ENCODE measurements at regions not wholly inside any gene's neighbourhood (a gene's known extent, or its start where the extent isn't known, plus 50 kb on each side); places are given as distances from the start of the nearest gene placed in this dataset.

DNA sequence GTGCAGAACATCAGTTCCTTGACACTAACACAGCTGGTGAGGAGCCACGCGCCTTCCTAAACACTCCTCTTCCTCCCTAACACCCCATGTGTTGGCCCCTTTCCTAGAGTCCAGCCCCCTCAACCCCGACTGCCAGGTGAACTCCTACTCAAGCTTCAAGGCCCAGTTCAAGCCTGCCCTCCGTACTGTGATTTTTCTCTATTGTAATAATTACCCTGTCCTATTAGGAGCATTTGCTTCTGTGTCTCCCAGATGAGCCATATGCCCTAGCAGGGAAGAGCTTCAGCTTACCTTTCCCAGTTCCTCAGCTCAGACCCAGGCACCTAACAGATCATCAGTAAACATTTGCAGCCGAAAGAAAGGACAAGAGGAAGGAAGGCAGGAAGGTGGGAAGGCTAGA lies 130.6 kb upstream of the SALL3 start:
- no peak overlapping the region for H3K27ac ChIP-seq
- TF ChIP-seq, protein P1, sequence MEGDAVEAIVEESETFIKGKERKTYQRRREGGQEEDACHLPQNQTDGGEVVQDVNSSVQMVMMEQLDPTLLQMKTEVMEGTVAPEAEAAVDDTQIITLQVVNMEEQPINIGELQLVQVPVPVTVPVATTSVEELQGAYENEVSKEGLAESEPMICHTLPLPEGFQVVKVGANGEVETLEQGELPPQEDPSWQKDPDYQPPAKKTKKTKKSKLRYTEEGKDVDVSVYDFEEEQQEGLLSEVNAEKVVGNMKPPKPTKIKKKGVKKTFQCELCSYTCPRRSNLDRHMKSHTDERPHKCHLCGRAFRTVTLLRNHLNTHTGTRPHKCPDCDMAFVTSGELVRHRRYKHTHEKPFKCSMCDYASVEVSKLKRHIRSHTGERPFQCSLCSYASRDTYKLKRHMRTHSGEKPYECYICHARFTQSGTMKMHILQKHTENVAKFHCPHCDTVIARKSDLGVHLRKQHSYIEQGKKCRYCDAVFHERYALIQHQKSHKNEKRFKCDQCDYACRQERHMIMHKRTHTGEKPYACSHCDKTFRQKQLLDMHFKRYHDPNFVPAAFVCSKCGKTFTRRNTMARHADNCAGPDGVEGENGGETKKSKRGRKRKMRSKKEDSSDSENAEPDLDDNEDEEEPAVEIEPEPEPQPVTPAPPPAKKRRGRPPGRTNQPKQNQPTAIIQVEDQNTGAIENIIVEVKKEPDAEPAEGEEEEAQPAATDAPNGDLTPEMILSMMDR (IDR thresholded peaks at IDR 0.05): no peak
- DNase-seq (ENCODE audit: low spot score): no peak
- no peak overlapping the region for H3K4me3 ChIP-seq

DNA sequence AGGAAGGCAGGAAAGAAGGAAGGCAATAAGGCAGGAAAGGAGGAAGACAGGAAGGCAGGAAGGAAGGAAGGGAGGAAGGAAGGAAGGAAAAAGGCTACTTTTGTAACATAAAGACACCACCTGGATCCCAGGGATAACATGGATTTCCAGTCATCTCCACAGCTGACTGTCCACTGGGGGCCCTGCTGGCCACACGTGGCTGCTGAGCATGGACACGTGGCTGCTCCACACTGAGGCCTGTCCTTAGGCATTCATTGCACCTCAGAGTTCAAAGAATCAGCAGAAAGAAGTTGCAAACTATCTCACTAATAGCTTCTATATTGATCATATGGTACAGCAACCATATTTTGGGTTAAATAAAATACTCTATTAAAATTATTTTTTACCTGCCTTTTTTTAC lies 130.2 kb upstream of the SALL3 start:
- Histone ChIP-seq H3K4me3 (no peak overlapping the region), H3K27ac (no peak overlapping the region)
- TF ChIP-seq, protein P1 (IDR thresholded peaks at IDR 0.05): no peak
- DNase-seq (ENCODE audit: low spot score): no peak

DNA sequence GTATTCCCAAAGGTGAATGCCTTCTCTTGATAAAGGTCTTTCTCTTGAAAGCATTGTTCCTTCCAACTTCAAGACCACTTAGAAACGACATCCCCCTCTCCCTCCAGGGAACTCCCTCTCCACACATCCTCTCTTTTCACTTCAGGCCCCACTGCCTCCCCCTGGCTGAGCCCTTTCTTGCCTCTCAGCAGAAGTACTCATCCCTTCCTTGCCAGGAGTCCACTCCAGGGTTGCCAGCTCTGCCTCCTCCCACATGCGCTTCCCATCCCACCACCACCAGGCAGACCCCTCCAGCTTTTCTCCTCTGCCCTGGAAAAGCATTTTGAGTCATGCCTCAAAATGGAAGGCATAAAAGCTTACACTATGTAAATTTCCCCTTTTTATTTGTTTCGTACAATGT lies 126.3 kb upstream of the SALL3 start:
- H3K4me3 ChIP-seq: no peak overlapping the region
- DNase-seq (ENCODE audit: low spot score): no peak
- TF ChIP-seq, protein P1 (IDR thresholded peaks at IDR 0.05): no peak
- no peak overlapping the region for H3K27ac ChIP-seq

DNA sequence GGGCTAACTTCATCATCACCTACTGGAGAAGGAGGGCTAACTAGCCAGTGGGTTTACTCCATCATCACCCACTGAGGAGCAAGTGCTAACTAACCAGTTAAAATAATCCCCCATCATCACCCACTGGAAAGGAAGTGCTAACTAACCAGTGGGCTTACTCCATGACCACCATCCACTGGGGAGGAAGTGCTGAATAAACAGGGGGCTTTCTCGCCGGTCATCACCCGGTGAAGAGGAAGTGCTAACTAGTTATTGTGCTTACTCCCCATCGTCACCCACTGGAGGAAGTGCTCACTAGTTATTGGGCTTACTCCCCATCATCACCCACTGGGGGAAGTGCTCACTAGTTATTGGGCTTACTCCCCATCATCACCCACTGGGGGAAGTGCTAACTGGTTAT lies 124.4 kb upstream of the SALL3 start:
- no peak overlapping the region for H3K27ac ChIP-seq
- TF ChIP-seq, protein P1 (IDR thresholded peaks at IDR 0.05): no peak
- DNase-seq (ENCODE audit: low spot score): no peak
- no peak overlapping the region for H3K4me3 ChIP-seq

DNA sequence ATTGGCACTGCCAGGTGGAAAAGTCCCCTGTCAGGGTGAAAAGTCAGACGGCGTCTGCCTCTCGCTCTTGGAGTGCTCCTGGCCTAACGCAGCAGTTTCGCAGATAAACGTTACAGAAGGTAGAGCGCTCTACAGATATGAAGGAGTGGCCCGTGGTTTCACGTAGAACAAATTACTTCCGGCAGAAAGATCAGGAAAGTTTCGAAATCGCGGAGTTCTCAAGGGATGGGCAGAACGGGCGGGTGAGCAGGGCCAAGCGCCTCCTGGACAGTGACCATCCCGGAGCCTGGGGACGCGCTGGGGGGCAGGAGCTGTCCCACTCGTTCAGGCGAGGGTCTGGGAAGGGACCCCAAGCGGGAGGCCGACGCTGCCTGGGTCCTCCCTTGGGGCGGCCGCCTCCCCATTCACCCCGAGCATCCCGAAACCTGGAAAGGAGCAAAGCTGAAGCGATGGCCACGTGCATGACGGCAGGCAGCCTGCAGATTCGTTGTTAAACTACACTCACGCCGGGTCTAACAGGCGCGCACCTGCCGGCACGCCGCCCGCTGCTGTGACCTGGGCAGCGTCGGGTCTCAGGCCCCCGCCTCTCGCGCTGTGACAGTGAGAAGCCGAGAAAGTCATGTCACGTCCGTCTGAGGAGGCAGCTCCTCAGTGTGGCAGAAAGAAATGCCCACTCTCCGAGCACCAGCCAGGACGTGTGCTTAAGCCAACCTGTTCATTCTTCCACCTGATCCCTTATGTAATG lies 122.9 kb upstream of the SALL3 start:
- DNase-seq (ENCODE audit: low spot score): no peak
- Histone ChIP-seq H3K4me3 (no peak overlapping the region), H3K27ac (no peak overlapping the region)
- TF ChIP-seq, protein P1 (IDR thresholded peaks at IDR 0.05): no peak

DNA sequence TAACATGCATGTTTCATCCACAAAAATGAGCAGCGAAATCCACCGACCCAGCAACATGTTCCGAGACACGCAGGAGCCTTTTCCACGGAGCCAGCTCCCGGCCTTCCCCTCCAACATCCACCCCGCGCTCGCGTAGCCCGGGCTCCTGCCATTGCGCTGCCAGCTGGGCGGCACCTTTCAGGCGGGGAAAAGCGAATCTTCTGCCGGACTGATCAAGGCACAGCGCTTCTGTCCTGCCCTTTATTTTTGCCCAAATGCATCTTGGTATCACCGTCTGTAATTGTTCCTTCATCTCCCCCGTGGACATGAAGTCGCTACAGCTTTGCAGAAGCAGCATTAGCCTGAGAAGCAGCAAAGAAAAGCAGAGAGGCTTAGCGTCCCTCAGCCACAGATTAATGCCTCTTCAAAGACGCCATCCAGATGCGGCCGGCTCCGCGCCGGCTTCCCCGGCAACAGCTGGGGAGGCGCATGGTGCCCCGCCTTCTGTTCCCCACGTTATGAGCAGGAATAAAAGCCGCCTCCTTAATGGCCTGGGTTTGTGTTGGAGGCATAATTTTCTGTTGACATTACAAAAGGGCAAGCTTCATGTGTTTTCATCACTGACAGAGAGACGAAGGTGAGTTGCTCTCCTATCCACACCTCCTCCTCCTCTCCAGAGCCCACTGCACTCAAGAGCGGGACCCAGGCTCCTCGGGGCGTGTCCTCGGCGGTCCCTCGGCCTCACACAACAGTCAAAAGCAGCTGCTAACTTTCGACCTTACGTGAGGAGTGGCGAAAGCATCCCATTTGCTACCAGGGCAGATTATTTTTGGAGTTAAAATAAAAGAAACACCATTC lies 122.1 kb upstream of the SALL3 start:
- no peak for DNase-seq (ENCODE audit: low spot score)
- Histone ChIP-seq H3K4me3 (no peak overlapping the region), H3K27ac (no peak overlapping the region)
- TF ChIP-seq, protein P1 (IDR thresholded peaks at IDR 0.05): no peak

Data from coronary artery (tissue), 2 donors.